ENCODE measurements at regions not wholly inside any gene's neighbourhood (a gene's known extent, or its start where the extent isn't known, plus 50 kb on each side); places are given as distances from the start of the nearest gene placed in this dataset.
A peak's percentile ranks its signal among the peaks of the same experiment; 100 is the strongest.

GRCh38 chr1:242856289-242856688 is 331.8 kb upstream of the PLD5 start:
- H3K27ac ChIP-seq = no peak overlapping the region
- no peak for TF ChIP-seq CTCF (conservative IDR thresholded peaks at IDR 0.05)

- H3K27ac ChIP-seq = no peak overlapping the region
- TF ChIP-seq CTCF (conservative IDR thresholded peaks at IDR 0.05) = no peak
Observed at GRCh38 chr1:242854466-242854865, 330.0 kb upstream of the PLD5 start.

GRCh38 chr1:242847390-242847993 is 323.0 kb upstream of the PLD5 start:
- no peak overlapping the region for H3K27ac ChIP-seq
- no peak for TF ChIP-seq CTCF (conservative IDR thresholded peaks at IDR 0.05)

GRCh38 chr1:242842094-242842493 is 317.6 kb upstream of the PLD5 start:
- H3K27ac ChIP-seq = no peak overlapping the region
- TF ChIP-seq CTCF (conservative IDR thresholded peaks at IDR 0.05) = 0 out of 2 replicates have a peak, but pooled peaks have one; percentile 14

GRCh38 chr1:242839101-242839500 is 314.6 kb upstream of the PLD5 start:
- no peak overlapping the region for H3K27ac ChIP-seq
- TF ChIP-seq CTCF (conservative IDR thresholded peaks at IDR 0.05) = no peak

- no peak for TF ChIP-seq CTCF (conservative IDR thresholded peaks at IDR 0.05)
- no peak overlapping the region for H3K27ac ChIP-seq
Observed at GRCh38 chr1:242836423-242836822, 311.9 kb upstream of the PLD5 start.

GRCh38 chr1:242828828-242829227 is 304.3 kb upstream of the PLD5 start:
- H3K27ac ChIP-seq = no peak overlapping the region
- no peak for TF ChIP-seq CTCF (conservative IDR thresholded peaks at IDR 0.05)

All from VCaP (cell line).